22Rv1 (cell line): ENCODE measurements at regions not wholly inside any gene's neighbourhood (a gene's known extent, or its start where the extent isn't known, plus 50 kb on each side); places are given as distances from the start of the nearest gene placed in this dataset.

Experiments used
- H3K27ac ChIP-seq: fragments of 450-650 bp; 2 replicates; pipeline ENCODE4 v1.5.1; 2017
- ZFX ChIP-seq: fragments of 450-650 bp; IDR thresholded peaks from 2 replicates; pipeline ENCODE4 v1.6.1; 2017; ENCODE audit warnings: antibody characterized with exemption, borderline replicate concordance
- TF ChIP-seq, protein P1 (sequence below): fragments of 450-650 bp; IDR thresholded peaks from 2 replicates; pipeline ENCODE4 v1.5.1; 2017; ENCODE audit warnings: mild to moderate bottlenecking

GRCh38 chr5:74035521-74035937, 409.5 kb downstream of the ARHGEF28 start:
- no peak overlapping the region for H3K27ac ChIP-seq
- TF ChIP-seq, protein P1, sequence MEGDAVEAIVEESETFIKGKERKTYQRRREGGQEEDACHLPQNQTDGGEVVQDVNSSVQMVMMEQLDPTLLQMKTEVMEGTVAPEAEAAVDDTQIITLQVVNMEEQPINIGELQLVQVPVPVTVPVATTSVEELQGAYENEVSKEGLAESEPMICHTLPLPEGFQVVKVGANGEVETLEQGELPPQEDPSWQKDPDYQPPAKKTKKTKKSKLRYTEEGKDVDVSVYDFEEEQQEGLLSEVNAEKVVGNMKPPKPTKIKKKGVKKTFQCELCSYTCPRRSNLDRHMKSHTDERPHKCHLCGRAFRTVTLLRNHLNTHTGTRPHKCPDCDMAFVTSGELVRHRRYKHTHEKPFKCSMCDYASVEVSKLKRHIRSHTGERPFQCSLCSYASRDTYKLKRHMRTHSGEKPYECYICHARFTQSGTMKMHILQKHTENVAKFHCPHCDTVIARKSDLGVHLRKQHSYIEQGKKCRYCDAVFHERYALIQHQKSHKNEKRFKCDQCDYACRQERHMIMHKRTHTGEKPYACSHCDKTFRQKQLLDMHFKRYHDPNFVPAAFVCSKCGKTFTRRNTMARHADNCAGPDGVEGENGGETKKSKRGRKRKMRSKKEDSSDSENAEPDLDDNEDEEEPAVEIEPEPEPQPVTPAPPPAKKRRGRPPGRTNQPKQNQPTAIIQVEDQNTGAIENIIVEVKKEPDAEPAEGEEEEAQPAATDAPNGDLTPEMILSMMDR: peak; percentile 42
- TF ChIP-seq ZFX: no peak

DNA sequence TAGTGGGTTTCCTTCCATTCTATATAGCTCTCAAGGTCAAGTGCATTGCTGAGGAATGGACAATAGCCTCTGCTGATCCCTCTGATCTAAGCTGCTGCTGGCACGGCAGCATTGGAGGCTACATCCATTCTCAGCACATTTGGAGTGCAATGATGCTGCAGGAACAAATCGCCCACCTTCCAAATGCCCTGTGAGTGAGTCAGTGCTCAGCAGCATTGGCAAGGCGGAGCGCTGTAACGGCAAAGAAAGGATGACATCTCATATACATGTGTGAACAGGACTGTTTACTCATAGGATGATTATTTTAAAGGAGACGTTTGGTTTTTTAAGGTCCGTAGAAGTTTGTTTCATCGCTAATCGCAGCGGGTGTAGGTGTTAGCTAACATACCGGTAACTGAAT, 408.7 kb downstream of the ARHGEF28 start:
- TF ChIP-seq, protein P1: no peak
- no peak for TF ChIP-seq ZFX
- H3K27ac ChIP-seq: no peak overlapping the region

GRCh38 chr5:74032617-74033016, 406.6 kb downstream of the ARHGEF28 start:
- no peak for TF ChIP-seq ZFX
- TF ChIP-seq, protein P1: no peak
- H3K27ac ChIP-seq: no peak overlapping the region

DNA sequence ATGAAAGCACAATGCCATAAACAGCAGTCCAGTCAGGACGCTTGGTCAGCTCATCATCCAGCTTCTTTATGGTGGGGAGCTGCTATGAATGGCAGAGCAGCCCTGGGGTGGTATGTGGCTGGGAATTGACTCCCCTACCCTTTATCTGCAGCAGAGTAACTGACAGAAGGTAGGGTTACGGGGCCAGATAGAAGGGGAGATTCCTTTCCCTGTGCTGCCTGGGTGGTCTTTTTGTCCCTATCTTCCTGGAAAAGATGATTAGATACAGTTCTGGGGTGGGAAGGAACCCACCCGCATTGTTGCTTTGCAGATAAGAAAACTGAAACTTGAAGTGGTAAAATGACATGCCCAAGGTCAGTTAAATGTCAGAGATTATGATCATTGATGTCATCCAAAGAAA, 405.5 kb downstream of the ARHGEF28 start:
- H3K27ac ChIP-seq: no peak overlapping the region
- TF ChIP-seq, protein P1: no peak
- no peak for TF ChIP-seq ZFX

DNA sequence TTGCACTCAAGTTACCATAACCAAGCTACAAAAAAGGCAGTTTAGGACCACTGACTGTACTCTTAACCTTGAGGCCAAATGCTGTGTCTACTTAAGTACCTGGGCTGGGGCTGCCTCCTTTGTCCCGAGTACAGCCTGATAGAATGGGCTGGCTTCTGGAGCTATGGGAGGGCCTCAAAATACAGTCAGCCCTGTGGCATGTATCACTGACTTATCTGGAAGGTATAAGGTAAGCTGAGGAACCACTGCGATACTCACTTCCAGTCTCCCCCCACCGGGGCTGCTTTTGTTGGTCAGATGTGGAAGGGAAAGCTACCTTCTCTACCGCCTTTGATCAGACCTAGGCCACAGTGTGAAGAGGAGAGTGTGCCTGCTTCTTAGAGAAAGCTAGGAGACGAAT, 404.8 kb downstream of the ARHGEF28 start:
- no peak overlapping the region for H3K27ac ChIP-seq
- TF ChIP-seq, protein P1: no peak
- TF ChIP-seq ZFX: no peak

GRCh38 chr5:74030371-74030770, 404.4 kb downstream of the ARHGEF28 start:
- no peak overlapping the region for H3K27ac ChIP-seq
- TF ChIP-seq, protein P1: no peak
- no peak for TF ChIP-seq ZFX

DNA sequence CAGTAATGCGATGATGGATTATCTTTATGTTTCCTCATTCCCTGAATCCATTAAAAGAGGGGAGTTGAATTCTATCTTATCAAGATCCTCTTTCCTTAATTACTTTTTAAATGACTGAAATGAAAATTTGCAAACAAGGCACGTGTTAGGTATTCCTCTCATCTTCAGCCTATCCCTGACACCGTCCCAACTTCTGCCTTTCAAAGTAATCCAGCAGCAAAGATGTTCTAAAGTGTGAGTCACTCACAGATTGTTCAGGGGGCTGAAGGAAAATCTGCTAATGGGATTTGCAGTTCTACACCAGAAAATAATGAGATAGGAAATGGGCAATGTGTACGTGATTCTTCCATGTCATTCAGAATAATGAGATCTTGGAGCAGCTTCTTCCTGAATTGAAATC, 403.0 kb downstream of the ARHGEF28 start:
- TF ChIP-seq ZFX: no peak
- TF ChIP-seq, protein P1: no peak
- H3K27ac ChIP-seq: no peak overlapping the region
